ENCODE measurements at regions not wholly inside any gene's neighbourhood (a gene's known extent, or its start where the extent isn't known, plus 50 kb on each side); places are given as distances from the start of the nearest gene placed in this dataset.

GRCh38 chr1:162996261-162996660 is 72.9 kb upstream of the RGS4 start:
- no peaks in the 10 kb centered on the region for H3K79me2 ChIP-seq (ENCODE audit: low read length)
- no peaks in the 10 kb centered on the region for H3F3A ChIP-seq (ENCODE audit: insufficient read depth, low read length)
- no peaks in the 10 kb centered on the region for H3K9me3 ChIP-seq (replicated peaks; ENCODE audit: insufficient read depth, low read length)
- H3K27me3 ChIP-seq (replicated peaks; ENCODE audit: insufficient read depth, low read length), result no peaks in the 10 kb centered on the region
- TF ChIP-seq EZH2 (optimal IDR thresholded peaks at IDR 0.05; ENCODE audit: low read depth, low read length), result no peak
- TF ChIP-seq EZH2phosphoT487 (IDR thresholded peaks at IDR 0.05; ENCODE audit: low read length), result no peak
- no peak for TF ChIP-seq CTCF (IDR thresholded peaks at IDR 0.05; ENCODE audit: low read length)
- DNase-seq, result no peak
- no peaks in the 10 kb centered on the region for H3K9me2 ChIP-seq (replicated peaks; ENCODE audit: insufficient read depth, low read length)
- no peaks in the 10 kb centered on the region for H4K20me1 ChIP-seq (ENCODE audit: insufficient read depth, low read length)
- no peak overlapping the region for H3K27ac ChIP-seq (ENCODE audit: low read length)
- no peak overlapping the region for H3K4me2 ChIP-seq (ENCODE audit: low read depth, low read length)
- no peak overlapping the region for H3K9ac ChIP-seq (ENCODE audit: low read length)
- no peak overlapping the region for H3K4me3 ChIP-seq (ENCODE audit: low read length)
- H3K36me3 ChIP-seq (replicated peaks; ENCODE audit: insufficient read depth, low read length), result no peaks in the 10 kb centered on the region
- H2AFZ ChIP-seq (ENCODE audit: low read length), result no peak overlapping the region
- H3K4me1 ChIP-seq (ENCODE audit: low read length), result no peaks in the 10 kb centered on the region

GRCh38 chr1:162994921-162995320 is 74.2 kb upstream of the RGS4 start:
- TF ChIP-seq EZH2 (optimal IDR thresholded peaks at IDR 0.05; ENCODE audit: low read depth, low read length), result no peak
- TF ChIP-seq EZH2phosphoT487 (IDR thresholded peaks at IDR 0.05; ENCODE audit: low read length), result no peak
- TF ChIP-seq CTCF (IDR thresholded peaks at IDR 0.05; ENCODE audit: low read length), result no peak
- Histone ChIP-seq H3K9me2 (replicated peaks; ENCODE audit: insufficient read depth, low read length) (no peaks in the 10 kb centered on the region), H3K36me3 (replicated peaks; ENCODE audit: insufficient read depth, low read length) (no peaks in the 10 kb centered on the region), H3K9me3 (replicated peaks; ENCODE audit: insufficient read depth, low read length) (no peaks in the 10 kb centered on the region), H2AFZ (ENCODE audit: low read length) (no peak overlapping the region), H3F3A (ENCODE audit: insufficient read depth, low read length) (no peaks in the 10 kb centered on the region), H3K79me2 (ENCODE audit: low read length) (no peaks in the 10 kb centered on the region), H3K9ac (ENCODE audit: low read length) (no peak overlapping the region), H3K27me3 (replicated peaks; ENCODE audit: insufficient read depth, low read length) (no peaks in the 10 kb centered on the region), H3K27ac (ENCODE audit: low read length) (no peak overlapping the region), H3K4me3 (ENCODE audit: low read length) (no peak overlapping the region), H4K20me1 (ENCODE audit: insufficient read depth, low read length) (no peaks in the 10 kb centered on the region), H3K4me2 (ENCODE audit: low read depth, low read length) (no peak overlapping the region), H3K4me1 (ENCODE audit: low read length) (no peaks in the 10 kb centered on the region)
- DNase-seq, result no peak

GRCh38 chr1:162993846-162994245 is 75.3 kb upstream of the RGS4 start:
- no peak overlapping the region for H3K27ac ChIP-seq (ENCODE audit: low read length)
- H3K4me3 ChIP-seq (ENCODE audit: low read length), result no peak overlapping the region
- no peak overlapping the region for H3K9ac ChIP-seq (ENCODE audit: low read length)
- H3K79me2 ChIP-seq (ENCODE audit: low read length), result no peaks in the 10 kb centered on the region
- H3K36me3 ChIP-seq (replicated peaks; ENCODE audit: insufficient read depth, low read length), result no peaks in the 10 kb centered on the region
- H3K4me1 ChIP-seq (ENCODE audit: low read length), result no peaks in the 10 kb centered on the region
- no peak for DNase-seq
- no peak for TF ChIP-seq EZH2phosphoT487 (IDR thresholded peaks at IDR 0.05; ENCODE audit: low read length)
- TF ChIP-seq CTCF (IDR thresholded peaks at IDR 0.05; ENCODE audit: low read length), result no peak
- TF ChIP-seq EZH2 (optimal IDR thresholded peaks at IDR 0.05; ENCODE audit: low read depth, low read length), result no peak
- H2AFZ ChIP-seq (ENCODE audit: low read length), result no peak overlapping the region
- H3K27me3 ChIP-seq (replicated peaks; ENCODE audit: insufficient read depth, low read length), result no peaks in the 10 kb centered on the region
- H3F3A ChIP-seq (ENCODE audit: insufficient read depth, low read length), result no peaks in the 10 kb centered on the region
- no peak overlapping the region for H3K4me2 ChIP-seq (ENCODE audit: low read depth, low read length)
- H3K9me3 ChIP-seq (replicated peaks; ENCODE audit: insufficient read depth, low read length), result no peaks in the 10 kb centered on the region
- H4K20me1 ChIP-seq (ENCODE audit: insufficient read depth, low read length), result no peaks in the 10 kb centered on the region
- H3K9me2 ChIP-seq (replicated peaks; ENCODE audit: insufficient read depth, low read length), result no peaks in the 10 kb centered on the region

Measured in MM.1S (cell line).